ENCODE measurements at regions not wholly inside any gene's neighbourhood (a gene's known extent, or its start where the extent isn't known, plus 50 kb on each side); places are given as distances from the start of the nearest gene placed in this dataset.
"Not testable (repeated sequence)": the region's sequence is repeated elsewhere in the genome, so short reads cannot be mapped to it uniquely, and the experiment has no call there.

DNA sequence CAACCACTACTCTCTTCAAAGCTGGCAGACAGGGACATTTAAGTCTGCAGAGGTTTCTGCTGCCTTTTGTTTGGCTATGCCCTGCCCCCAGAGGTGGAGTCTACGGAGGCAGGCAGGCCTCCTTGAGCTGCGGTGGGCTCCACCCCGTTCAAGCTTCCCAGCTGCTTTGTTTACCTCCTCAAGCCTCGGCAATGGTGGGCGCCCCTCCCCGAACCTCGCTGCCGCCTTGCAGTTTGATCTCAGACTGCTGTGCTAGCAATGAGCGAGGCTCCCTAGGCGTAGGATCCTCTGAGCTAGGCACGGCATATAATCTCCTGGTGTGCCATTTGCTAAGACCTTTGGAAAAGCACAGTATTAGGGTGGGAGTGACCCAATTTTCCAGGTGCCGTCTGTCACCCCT is 252.2 kb downstream of the OXSM start:
- not testable (repeated sequence) for TF ChIP-seq EZH2 (IDR thresholded peaks at IDR 0.05; ENCODE audit: borderline replicate concordance, low read depth, low read length, severe bottlenecking)
- TF ChIP-seq, protein P1, sequence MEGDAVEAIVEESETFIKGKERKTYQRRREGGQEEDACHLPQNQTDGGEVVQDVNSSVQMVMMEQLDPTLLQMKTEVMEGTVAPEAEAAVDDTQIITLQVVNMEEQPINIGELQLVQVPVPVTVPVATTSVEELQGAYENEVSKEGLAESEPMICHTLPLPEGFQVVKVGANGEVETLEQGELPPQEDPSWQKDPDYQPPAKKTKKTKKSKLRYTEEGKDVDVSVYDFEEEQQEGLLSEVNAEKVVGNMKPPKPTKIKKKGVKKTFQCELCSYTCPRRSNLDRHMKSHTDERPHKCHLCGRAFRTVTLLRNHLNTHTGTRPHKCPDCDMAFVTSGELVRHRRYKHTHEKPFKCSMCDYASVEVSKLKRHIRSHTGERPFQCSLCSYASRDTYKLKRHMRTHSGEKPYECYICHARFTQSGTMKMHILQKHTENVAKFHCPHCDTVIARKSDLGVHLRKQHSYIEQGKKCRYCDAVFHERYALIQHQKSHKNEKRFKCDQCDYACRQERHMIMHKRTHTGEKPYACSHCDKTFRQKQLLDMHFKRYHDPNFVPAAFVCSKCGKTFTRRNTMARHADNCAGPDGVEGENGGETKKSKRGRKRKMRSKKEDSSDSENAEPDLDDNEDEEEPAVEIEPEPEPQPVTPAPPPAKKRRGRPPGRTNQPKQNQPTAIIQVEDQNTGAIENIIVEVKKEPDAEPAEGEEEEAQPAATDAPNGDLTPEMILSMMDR (IDR thresholded peaks at IDR 0.05; ENCODE audit: borderline replicate concordance, extremely low read depth, low read length, poor library complexity, severe bottlenecking) = not testable (repeated sequence)

All from DND-41 (cell line).